Gastrocnemius medialis (tissue), 4 donors: ENCODE measurements at regions not wholly inside any gene's neighbourhood (a gene's known extent, or its start where the extent isn't known, plus 50 kb on each side); places are given as distances from the start of the nearest gene placed in this dataset.

Experiments
- CTCF ChIP-seq, 5 experiments: fragments of 450-650 bp in 3 of 5; fragments of 200-600 bp in 2 of 5; sonication (generic) in 2 of 5; IDR thresholded peaks in 4 of 5; conservative IDR thresholded peaks in 1 of 5; 1 replicate in 4 of 5; 2 replicates in 1 of 5; pipeline ENCODE4 v1.5.1; 2016 to 2019; ENCODE audit warnings: antibody characterized with exemption in 5 of 5, mild to moderate bottlenecking in 3 of 5, moderate library complexity in 3 of 5
- POLR2A ChIP-seq, 2 donors: fragments of 450-650 bp; IDR thresholded peaks; one replicate each; pipeline ENCODE4 v1.6.1; 2017; ENCODE audit warnings: antibody characterized with exemption in 2 of 2, mild to moderate bottlenecking in 2 of 2, moderate library complexity in 2 of 2

- TF ChIP-seq POLR2A (IDR thresholded peaks at IDR 0.05) (no peak), CTCF (IDR thresholded peaks at IDR 0.05 in 4 of 5, conservative IDR thresholded peaks at IDR 0.05 in 1 of 5) (no peak)
Observed at GRCh38 chr3:32049916-32050315, 56.5 kb upstream of the GPD1L start.
